WTC11 (cell line): ENCODE measurements at regions not wholly inside any gene's neighbourhood (a gene's known extent, or its start where the extent isn't known, plus 50 kb on each side); places are given as distances from the start of the nearest gene placed in this dataset.

Source experiments
- ATAC-seq: fragments of 200-7000 bp; cut with Tn5 transposase; 2 replicates; pipeline ENCODE4 v1.10.0; 2021; ENCODE audit warnings: mild to moderate bottlenecking, moderate library complexity
- CTCF ChIA-PET: fragments of 300-600 bp; sonication (Branson Sonifier 250); formaldehyde crosslinking; loops from one replicate; lab custom pipeline; 2021; ENCODE audit warnings: antibody characterized with exemption; lab: Charles Lee
- POLR2A ChIA-PET: fragments of 350-600 bp; sonication (Branson Sonifier 250); formaldehyde crosslinking; loops from one replicate; lab custom pipeline; 2021; ENCODE audit warnings: antibody characterized with exemption; lab: Charles Lee
- DNase-seq: peaks from one replicate; pipeline ENCODE4 v3.0.0; 2021; ENCODE audit warnings: low spot score
- H3K27ac Mint-ChIP-seq: 2 replicates; pipeline ENCODE4 v1.8.0; 2021; ENCODE audit warnings: mixed read lengths
- H3K27me3 Mint-ChIP-seq: 2 replicates; pipeline ENCODE4 v1.8.0; 2021; ENCODE audit warnings: low read depth, mild to moderate bottlenecking, moderate library complexity, mixed read lengths
- H3K36me3 Mint-ChIP-seq: 2 replicates; pipeline ENCODE4 v1.8.0; 2021; ENCODE audit warnings: mixed read lengths
- H3K4me1 Mint-ChIP-seq: 2 replicates; pipeline ENCODE4 v1.8.0; 2022; ENCODE audit warnings: mixed read lengths
- H3K4me3 Mint-ChIP-seq: 2 replicates; pipeline ENCODE4 v1.8.0; 2021; ENCODE audit warnings: mild to moderate bottlenecking, moderate library complexity, mixed read lengths
- H3K9me3 Mint-ChIP-seq: 2 replicates; pipeline ENCODE4 v1.8.0; 2021; ENCODE audit warnings: mixed read lengths
- ELF4 ChIP-seq: sonication (generic); formaldehyde crosslinking; IDR thresholded peaks from 2 replicates; pipeline ENCODE4 v1.8.1; 2022; ENCODE audit warnings: low read depth, mild to moderate bottlenecking, moderate library complexity, missing genetic modification reagents
- ERG ChIP-seq: fragments of 250-450 bp; sonication (Bioruptor Pico); IDR thresholded peaks from 2 replicates; pipeline ENCODE4 v1.8.0; 2021; ENCODE audit warnings: mild to moderate bottlenecking
- FOXP1 ChIP-seq: sonication (generic); formaldehyde crosslinking; IDR thresholded peaks from 2 replicates; pipeline ENCODE4 v1.8.0; 2022; ENCODE audit warnings: missing genetic modification reagents, mild to moderate bottlenecking, moderate library complexity, borderline replicate concordance
- HMGXB4 ChIP-seq: sonication (generic); formaldehyde crosslinking; IDR thresholded peaks from 2 replicates; pipeline ENCODE4 v1.8.1; 2023; ENCODE audit warnings: mild to moderate bottlenecking, moderate library complexity, missing genetic modification reagents
- IRF2 ChIP-seq: sonication (generic); formaldehyde crosslinking; IDR thresholded peaks from 2 replicates; pipeline ENCODE4 v1.8.0; 2022; ENCODE audit warnings: low read depth, missing genetic modification reagents, borderline replicate concordance
- NFE2L1 ChIP-seq: sonication (generic); formaldehyde crosslinking; IDR thresholded peaks from 2 replicates; pipeline ENCODE4 v1.8.1; 2023; ENCODE audit warnings: missing genetic modification reagents
- SP1 ChIP-seq: sonication (generic); formaldehyde crosslinking; conservative IDR thresholded peaks from 2 replicates; pipeline ENCODE4 v1.8.1; 2022; ENCODE audit warnings: missing genetic modification reagents
- TP53 ChIP-seq: sonication (generic); formaldehyde crosslinking; IDR thresholded peaks from 2 replicates; pipeline ENCODE4 v1.8.1; 2023; ENCODE audit warnings: mild to moderate bottlenecking, missing genetic modification reagents
- ZBTB43 ChIP-seq: sonication (generic); formaldehyde crosslinking; IDR thresholded peaks from 2 replicates; pipeline ENCODE4 v1.8.1; 2023; ENCODE audit warnings: mild to moderate bottlenecking, missing genetic modification reagents
- ZMAT4 ChIP-seq: fragments of 250-450 bp; sonication (Bioruptor Pico); IDR thresholded peaks from 2 replicates; pipeline ENCODE4 v1.9.0; 2021; ENCODE audit warnings: mild to moderate bottlenecking
- ZNF423 ChIP-seq: fragments of 250-450 bp; sonication (Bioruptor Pico); IDR thresholded peaks from 2 replicates; pipeline ENCODE4 v2.1.2; 2022; ENCODE audit warnings: mild to moderate bottlenecking, moderate library complexity
- TF ChIP-seq, protein P1 (sequence below): fragments of 250-450 bp; sonication (Bioruptor Pico); IDR thresholded peaks from 2 replicates; pipeline ENCODE4 v1.9.0; 2021; ENCODE audit warnings: mild to moderate bottlenecking
- TF ChIP-seq, protein P2 (sequence below): sonication (generic); formaldehyde crosslinking; conservative IDR thresholded peaks from 2 replicates; pipeline ENCODE4 v1.8.1; 2022; ENCODE audit warnings: mild to moderate bottlenecking, missing genetic modification reagents
- TF ChIP-seq, protein P3 (sequence below): sonication (generic); formaldehyde crosslinking; IDR thresholded peaks from 2 replicates; pipeline ENCODE4 v1.8.1; 2022; ENCODE audit warnings: mild to moderate bottlenecking, moderate library complexity, missing genetic modification reagents
- TF ChIP-seq, protein P4 (sequence below): sonication (generic); formaldehyde crosslinking; IDR thresholded peaks from 2 replicates; pipeline ENCODE4 v1.8.1; 2022; ENCODE audit warnings: mild to moderate bottlenecking, missing genetic modification reagents, moderate library complexity, borderline replicate concordance
- TF ChIP-seq, protein P5 (sequence below): sonication (generic); formaldehyde crosslinking; IDR thresholded peaks from 2 replicates; pipeline ENCODE4 v1.8.1; 2022; ENCODE audit warnings: low read depth, missing genetic modification reagents, borderline replicate concordance

GRCh38 chr1:195064358-195064757, 1543.9 kb downstream of the KCNT2 start:
- Mint-ChIP-seq H3K27ac (no peak overlapping the region), H3K9me3 (no peaks in the 10 kb centered on the region), H3K4me3 (no peak overlapping the region), H3K4me1 (no peaks in the 10 kb centered on the region), H3K36me3 (no peaks in the 10 kb centered on the region), H3K27me3 (no peaks in the 10 kb centered on the region)
- DNase-seq (no peak), ATAC-seq (no peak)
- POLR2A ChIA-PET = no interaction called here
- TF ChIP-seq ERG (CRISPR knock-in tag) (no peak), HMGXB4 (CRISPR knock-in tag) (no peak), FOXP1 (no peak), ZBTB43 (CRISPR knock-in tag) (no peak), TP53 (CRISPR knock-in tag) (no peak), IRF2 (CRISPR knock-in tag) (no peak), NFE2L1 (no peak), ZMAT4 (CRISPR knock-in tag) (no peak), SP1 (CRISPR knock-in tag) (no peak), ZNF423 (CRISPR knock-in tag) (no peak), ELF4 (no peak)
- TF ChIP-seq, protein P1, sequence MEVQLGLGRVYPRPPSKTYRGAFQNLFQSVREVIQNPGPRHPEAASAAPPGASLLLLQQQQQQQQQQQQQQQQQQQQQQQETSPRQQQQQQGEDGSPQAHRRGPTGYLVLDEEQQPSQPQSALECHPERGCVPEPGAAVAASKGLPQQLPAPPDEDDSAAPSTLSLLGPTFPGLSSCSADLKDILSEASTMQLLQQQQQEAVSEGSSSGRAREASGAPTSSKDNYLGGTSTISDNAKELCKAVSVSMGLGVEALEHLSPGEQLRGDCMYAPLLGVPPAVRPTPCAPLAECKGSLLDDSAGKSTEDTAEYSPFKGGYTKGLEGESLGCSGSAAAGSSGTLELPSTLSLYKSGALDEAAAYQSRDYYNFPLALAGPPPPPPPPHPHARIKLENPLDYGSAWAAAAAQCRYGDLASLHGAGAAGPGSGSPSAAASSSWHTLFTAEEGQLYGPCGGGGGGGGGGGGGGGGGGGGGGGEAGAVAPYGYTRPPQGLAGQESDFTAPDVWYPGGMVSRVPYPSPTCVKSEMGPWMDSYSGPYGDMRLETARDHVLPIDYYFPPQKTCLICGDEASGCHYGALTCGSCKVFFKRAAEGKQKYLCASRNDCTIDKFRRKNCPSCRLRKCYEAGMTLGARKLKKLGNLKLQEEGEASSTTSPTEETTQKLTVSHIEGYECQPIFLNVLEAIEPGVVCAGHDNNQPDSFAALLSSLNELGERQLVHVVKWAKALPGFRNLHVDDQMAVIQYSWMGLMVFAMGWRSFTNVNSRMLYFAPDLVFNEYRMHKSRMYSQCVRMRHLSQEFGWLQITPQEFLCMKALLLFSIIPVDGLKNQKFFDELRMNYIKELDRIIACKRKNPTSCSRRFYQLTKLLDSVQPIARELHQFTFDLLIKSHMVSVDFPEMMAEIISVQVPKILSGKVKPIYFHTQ (CRISPR knock-in tag) = no peak
- TF ChIP-seq, protein P2, sequence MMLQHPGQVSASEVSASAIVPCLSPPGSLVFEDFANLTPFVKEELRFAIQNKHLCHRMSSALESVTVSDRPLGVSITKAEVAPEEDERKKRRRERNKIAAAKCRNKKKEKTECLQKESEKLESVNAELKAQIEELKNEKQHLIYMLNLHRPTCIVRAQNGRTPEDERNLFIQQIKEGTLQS (CRISPR knock-in tag) = no peak
- TF ChIP-seq, protein P3, sequence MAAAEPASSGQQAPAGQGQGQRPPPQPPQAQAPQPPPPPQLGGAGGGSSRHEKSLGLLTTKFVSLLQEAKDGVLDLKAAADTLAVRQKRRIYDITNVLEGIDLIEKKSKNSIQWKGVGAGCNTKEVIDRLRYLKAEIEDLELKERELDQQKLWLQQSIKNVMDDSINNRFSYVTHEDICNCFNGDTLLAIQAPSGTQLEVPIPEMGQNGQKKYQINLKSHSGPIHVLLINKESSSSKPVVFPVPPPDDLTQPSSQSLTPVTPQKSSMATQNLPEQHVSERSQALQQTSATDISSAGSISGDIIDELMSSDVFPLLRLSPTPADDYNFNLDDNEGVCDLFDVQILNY (CRISPR knock-in tag) = no peak
- TF ChIP-seq, protein P4, sequence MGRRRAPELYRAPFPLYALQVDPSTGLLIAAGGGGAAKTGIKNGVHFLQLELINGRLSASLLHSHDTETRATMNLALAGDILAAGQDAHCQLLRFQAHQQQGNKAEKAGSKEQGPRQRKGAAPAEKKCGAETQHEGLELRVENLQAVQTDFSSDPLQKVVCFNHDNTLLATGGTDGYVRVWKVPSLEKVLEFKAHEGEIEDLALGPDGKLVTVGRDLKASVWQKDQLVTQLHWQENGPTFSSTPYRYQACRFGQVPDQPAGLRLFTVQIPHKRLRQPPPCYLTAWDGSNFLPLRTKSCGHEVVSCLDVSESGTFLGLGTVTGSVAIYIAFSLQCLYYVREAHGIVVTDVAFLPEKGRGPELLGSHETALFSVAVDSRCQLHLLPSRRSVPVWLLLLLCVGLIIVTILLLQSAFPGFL (CRISPR knock-in tag) = no peak
- TF ChIP-seq, protein P5, sequence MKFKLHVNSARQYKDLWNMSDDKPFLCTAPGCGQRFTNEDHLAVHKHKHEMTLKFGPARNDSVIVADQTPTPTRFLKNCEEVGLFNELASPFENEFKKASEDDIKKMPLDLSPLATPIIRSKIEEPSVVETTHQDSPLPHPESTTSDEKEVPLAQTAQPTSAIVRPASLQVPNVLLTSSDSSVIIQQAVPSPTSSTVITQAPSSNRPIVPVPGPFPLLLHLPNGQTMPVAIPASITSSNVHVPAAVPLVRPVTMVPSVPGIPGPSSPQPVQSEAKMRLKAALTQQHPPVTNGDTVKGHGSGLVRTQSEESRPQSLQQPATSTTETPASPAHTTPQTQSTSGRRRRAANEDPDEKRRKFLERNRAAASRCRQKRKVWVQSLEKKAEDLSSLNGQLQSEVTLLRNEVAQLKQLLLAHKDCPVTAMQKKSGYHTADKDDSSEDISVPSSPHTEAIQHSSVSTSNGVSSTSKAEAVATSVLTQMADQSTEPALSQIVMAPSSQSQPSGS = no peak
- CTCF ChIA-PET = no interaction called here
